ENCODE measurements at regions not wholly inside any gene's neighbourhood (a gene's known extent, or its start where the extent isn't known, plus 50 kb on each side); places are given as distances from the start of the nearest gene placed in this dataset.

DNA sequence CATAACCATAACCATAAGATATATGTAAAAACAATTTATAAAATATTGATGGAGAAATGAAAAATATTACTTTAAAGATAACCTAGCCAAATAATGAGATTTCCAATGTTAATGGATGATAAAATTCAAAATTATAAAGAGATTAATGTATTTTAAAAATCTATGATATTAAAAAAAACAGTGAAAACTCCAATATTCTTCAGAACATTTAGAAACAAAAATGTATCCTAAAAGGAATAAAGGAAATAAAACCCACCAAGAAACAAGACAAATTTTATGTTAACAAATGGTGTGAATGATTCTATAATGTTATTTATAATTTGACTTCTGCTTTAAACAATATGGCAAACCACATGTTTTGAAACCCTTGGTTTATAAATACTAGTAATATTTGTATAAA, 1587.8 kb downstream of the PCDH9 start:
- Histone ChIP-seq H3K9me1 (ENCODE audit: insufficient read depth, low read length) (no peaks in the 10 kb centered on the region), H4K20me1 (ENCODE audit: insufficient read depth, low read length) (no peaks in the 10 kb centered on the region), H3K4ac (ENCODE audit: low read depth, low read length) (no peak overlapping the region), H3K14ac (replicated peaks; ENCODE audit: low read depth, low read length) (no peak overlapping the region), H2BK5ac (ENCODE audit: low read depth, low read length, poor library complexity, severe bottlenecking) (no peak overlapping the region), H3K9ac (ENCODE audit: low read depth, low read length) (no peak overlapping the region), H3K9me3 (ENCODE audit: control insufficient read depth, insufficient read depth, low read length) (no peaks in the 10 kb centered on the region), H3K27ac (ENCODE audit: insufficient read depth, low read length) (no peak overlapping the region), H2AK5ac (ENCODE audit: low read depth, low read length) (no peak overlapping the region), H2AK9ac (replicated peaks; ENCODE audit: low read depth, low read length, poor library complexity) (no peak overlapping the region), H2BK20ac (ENCODE audit: low read depth, low read length) (no peak overlapping the region), H3K27me3 (ENCODE audit: control insufficient read depth, insufficient read depth, low read length) (no peaks in the 10 kb centered on the region), H3K56ac (ENCODE audit: extremely low read depth, insufficient read depth, low read length) (no peak overlapping the region), H4K8ac (ENCODE audit: low read depth in 2 of 2, low read length in 2 of 2) (no peak overlapping the region), H3K4me1 (ENCODE audit: control insufficient read depth, insufficient read depth, low read length) (no peaks in the 10 kb centered on the region), H3K36me3 (ENCODE audit: control insufficient read depth, insufficient read depth, low read length) (no peaks in the 10 kb centered on the region), H3K79me1 (ENCODE audit: low read depth in 1 of 2, low read length in 2 of 2) (no peaks in the 10 kb centered on the region), H4K91ac (ENCODE audit: insufficient read depth, low read depth, low read length) (no peak overlapping the region), H3K18ac (ENCODE audit: low read depth, low read length) (no peak overlapping the region), H2BK15ac (ENCODE audit: low read depth, low read length) (no peak overlapping the region), H3K4me2 (ENCODE audit: low read depth, low read length) (no peak overlapping the region), H2BK120ac (ENCODE audit: low read depth, low read length) (no peak overlapping the region), H2AFZ (replicated peaks; ENCODE audit: low read length, poor library complexity) (no peak overlapping the region), H3K23ac (ENCODE audit: low read depth, low read length) (no peak overlapping the region), H4K5ac (ENCODE audit: low read depth, low read length) (no peak overlapping the region), H3K4me3 (ENCODE audit: insufficient read depth, low read depth, low read length) (no peak overlapping the region)
- ChIA-PET CTCF (interaction anchor here (0.7 kb wide), 2 partner anchors 1112 to 1175 kb away, joined by 3 read pairs; no protein-coding TSS in a partner anchor), POLR2A (ENCODE audit: unreplicated experiment) (no interaction called here)
- no TSS peak for BruUV-seq (replicated peaks)
- DNase-seq = no peak
- intact Hi-C loops (cut with micrococcal nuclease) (no loop called here), dilution Hi-C loops (cut with HindIII; ENCODE audit: low sequenced_read_pairs, unreplicated experiment) (no loop called here), in situ Hi-C loops (cut with MboI; ENCODE audit: low sequenced_read_pairs) (loop anchor here (25.0 kb wide), 1 partner anchor 1480 kb away; no protein-coding TSS in a partner anchor)
- TF ChIP-seq FOS (IDR thresholded peaks at IDR 0.05; ENCODE audit: low read depth, low read length) = no peak
- ATAC-seq (ENCODE audit: low read depth) = no peak
